Mesothelial cell of epicardium (in vitro differentiated cells): ENCODE measurements at regions not wholly inside any gene's neighbourhood (a gene's known extent, or its start where the extent isn't known, plus 50 kb on each side); places are given as distances from the start of the nearest gene placed in this dataset.

ENCODE experiments used
- DNase-seq, 2 experiments: peaks; one replicate each; pipeline ENCODE4 v3.0.0; 2021; ENCODE audit warnings: low spot score in 2 of 2; ENCODE audit not compliant: unreplicated experiment in 2 of 2
- H3K27ac Mint-ChIP-seq: 2 replicates; pipeline ENCODE4 v1.8.0; 2021; ENCODE audit warnings: mixed read lengths
- H3K27me3 Mint-ChIP-seq: 2 replicates; pipeline ENCODE4 v1.8.0; 2021; ENCODE audit warnings: low read depth, mixed read lengths
- H3K36me3 Mint-ChIP-seq: 2 replicates; pipeline ENCODE4 v1.8.0; 2021; ENCODE audit warnings: mixed read lengths
- H3K4me1 Mint-ChIP-seq: 2 replicates; pipeline ENCODE4 v1.8.0; 2021; ENCODE audit warnings: mixed read lengths
- H3K4me3 Mint-ChIP-seq: 2 replicates; pipeline ENCODE4 v1.8.0; 2021; ENCODE audit warnings: mild to moderate bottlenecking, moderate library complexity, mixed read lengths
- H3K9me3 Mint-ChIP-seq: 2 replicates; pipeline ENCODE4 v1.8.0; 2021; ENCODE audit warnings: mixed read lengths
- CTCF ChIP-seq: fragments of 200-600 bp; sonication (generic); IDR thresholded peaks from one replicate; pipeline ENCODE4 v1.5.0; 2021; ENCODE audit warnings: antibody characterized with exemption; ENCODE audit not compliant: unreplicated experiment

DNA sequence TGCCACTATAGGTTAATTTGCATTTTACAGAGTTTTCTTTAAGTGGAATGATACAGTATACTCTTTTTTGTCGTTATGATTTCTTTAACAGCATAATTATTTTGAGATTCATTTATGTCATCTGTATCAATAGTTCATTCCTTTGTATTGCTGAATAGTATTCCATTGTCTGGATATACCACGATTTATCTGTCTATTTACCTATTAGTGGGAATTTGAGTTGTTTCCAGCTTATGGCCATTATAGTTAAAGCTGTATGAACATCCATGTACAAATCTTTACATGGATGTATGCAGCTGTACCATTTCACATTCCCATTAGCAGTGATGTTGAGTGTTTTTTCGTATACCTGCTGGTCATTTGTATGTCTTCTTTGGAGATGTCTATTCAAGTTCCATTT lies 163.9 kb downstream of the ETNK1 start:
- H3K9me3 Mint-ChIP-seq, result peaks cover 19% of the 10 kb centered on the region
- no peak overlapping the region for H3K27ac Mint-ChIP-seq
- H3K4me1 Mint-ChIP-seq, result peaks cover 2% of the 10 kb centered on the region
- TF ChIP-seq CTCF, result no peak
- H3K27me3 Mint-ChIP-seq, result no peaks in the 10 kb centered on the region
- no peaks in the 10 kb centered on the region for H3K36me3 Mint-ChIP-seq
- no peak for DNase-seq
- no peak overlapping the region for H3K4me3 Mint-ChIP-seq

DNA sequence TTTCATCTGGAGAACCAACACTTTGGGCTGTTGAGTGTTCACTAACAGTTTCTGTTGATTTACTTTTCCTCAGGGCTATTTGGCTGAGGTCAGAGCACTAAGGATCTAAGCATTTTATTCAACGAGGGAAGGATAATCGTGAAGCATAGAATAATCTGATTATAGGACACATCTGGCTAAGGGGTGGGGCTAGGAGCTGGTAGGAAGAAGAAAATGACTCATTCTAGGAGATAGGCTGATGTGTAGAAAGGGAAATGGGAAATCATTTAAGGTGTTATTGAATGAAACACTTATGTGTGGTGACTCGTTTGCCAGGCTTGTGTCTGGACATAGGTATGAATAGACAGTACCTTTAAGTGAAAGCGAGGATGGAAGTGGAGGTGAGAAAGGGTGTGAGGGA lies 167.2 kb downstream of the ETNK1 start:
- no peak overlapping the region for H3K4me3 Mint-ChIP-seq
- DNase-seq, result no peak
- H3K4me1 Mint-ChIP-seq, result peaks cover 2% of the 10 kb centered on the region
- H3K36me3 Mint-ChIP-seq, result no peaks in the 10 kb centered on the region
- H3K9me3 Mint-ChIP-seq, result peaks cover 11% of the 10 kb centered on the region
- H3K27ac Mint-ChIP-seq, result no peak overlapping the region
- no peak for TF ChIP-seq CTCF
- H3K27me3 Mint-ChIP-seq, result no peaks in the 10 kb centered on the region

- no peak for TF ChIP-seq CTCF
- Mint-ChIP-seq H3K9me3 (peaks cover 4% of the 10 kb centered on the region), H3K27me3 (no peaks in the 10 kb centered on the region), H3K4me3 (no peak overlapping the region), H3K27ac (no peak overlapping the region), H3K36me3 (no peaks in the 10 kb centered on the region), H3K4me1 (peaks cover 8% of the 10 kb centered on the region)
- no peak for DNase-seq
Measured at GRCh38 chr12:22794017-22794416, 169.0 kb downstream of the ETNK1 start.

DNA sequence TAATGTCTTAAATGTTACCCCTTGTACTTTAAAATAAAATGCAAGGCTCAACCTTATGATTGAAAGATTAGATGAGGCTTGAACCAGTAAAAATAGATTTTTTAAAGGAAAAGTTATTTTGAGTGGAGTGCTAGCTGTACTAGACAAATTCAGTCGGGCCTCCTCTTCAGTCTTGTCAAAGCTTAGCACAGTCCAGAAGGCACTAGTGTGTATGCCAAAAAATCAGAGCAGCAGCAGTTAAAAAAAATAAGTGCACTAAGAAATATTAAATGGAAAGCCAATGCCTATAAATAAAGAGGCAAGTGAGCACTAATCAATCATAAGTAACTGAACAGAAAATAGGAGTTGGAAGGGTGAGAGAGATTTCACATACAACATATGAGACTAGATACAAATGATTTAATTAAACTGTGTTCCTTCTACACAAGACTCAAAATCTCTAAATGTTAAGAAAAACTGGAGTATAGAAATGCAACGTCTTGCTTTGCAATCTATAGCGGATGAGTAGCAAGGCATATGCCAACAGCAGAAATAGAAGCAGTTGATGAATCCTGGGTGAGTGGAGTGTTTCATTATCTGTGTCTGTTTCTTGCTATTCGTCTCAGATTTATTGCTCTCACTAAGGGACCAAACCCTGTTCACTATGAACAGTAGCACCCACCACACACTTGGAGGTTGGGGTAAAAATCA lies 172.1 kb downstream of the ETNK1 start:
- no peak for DNase-seq
- Mint-ChIP-seq H3K9me3 (no peaks in the 10 kb centered on the region), H3K4me3 (no peak overlapping the region), H3K36me3 (no peaks in the 10 kb centered on the region), H3K27me3 (no peaks in the 10 kb centered on the region), H3K4me1 (peaks cover 8% of the 10 kb centered on the region), H3K27ac (no peak overlapping the region)
- no peak for TF ChIP-seq CTCF

GRCh38 chr12:22797701-22798100 lies 172.7 kb downstream of the ETNK1 start:
- Mint-ChIP-seq H3K4me3 (no peak overlapping the region), H3K4me1 (peaks cover 8% of the 10 kb centered on the region), H3K9me3 (no peaks in the 10 kb centered on the region), H3K36me3 (no peaks in the 10 kb centered on the region), H3K27ac (no peak overlapping the region), H3K27me3 (no peaks in the 10 kb centered on the region)
- no peak for TF ChIP-seq CTCF
- no peak for DNase-seq

GRCh38 chr12:22798116-22798515 lies 173.1 kb downstream of the ETNK1 start:
- H3K27ac Mint-ChIP-seq, result no peak overlapping the region
- no peaks in the 10 kb centered on the region for H3K27me3 Mint-ChIP-seq
- no peaks in the 10 kb centered on the region for H3K36me3 Mint-ChIP-seq
- DNase-seq, result no peak
- H3K4me3 Mint-ChIP-seq, result no peak overlapping the region
- H3K9me3 Mint-ChIP-seq, result peaks cover 2% of the 10 kb centered on the region
- no peak for TF ChIP-seq CTCF
- peaks cover 8% of the 10 kb centered on the region for H3K4me1 Mint-ChIP-seq
